HEK293 (cell line): ENCODE measurements at regions not wholly inside any gene's neighbourhood (a gene's known extent, or its start where the extent isn't known, plus 50 kb on each side); places are given as distances from the start of the nearest gene placed in this dataset.

Experiments
- CTCF ChIA-PET: fragments of 350-600 bp; formaldehyde crosslinking; extraction: SDS; loops from one replicate; lab custom pipeline; 2021; ENCODE audit warnings: antibody characterized with exemption; lab: Yijun Ruan, JAX
- POLR2A ChIA-PET: fragments of 300-600 bp; formaldehyde crosslinking; extraction: SDS; loops from one replicate; lab custom pipeline; 2020; ENCODE audit warnings: antibody characterized with exemption, inconsistent platforms; lab: Yijun Ruan, JAX
- H3K27ac ChIP-seq: fragments of 200-500 bp; sonication (Bioruptor generic); 2 replicates; pipeline ENCODE4 v1.5.1; 2014; ENCODE audit warnings: low read depth, low read length, control low read depth, inconsistent platforms; ENCODE audit errors: extremely low read depth
- H3K36me3 ChIP-seq, 2 experiments: fragments of 200-500 bp in 1 of 2; sonication (Bioruptor generic) in 1 of 2; 1 replicate in 1 of 2; 2 replicates in 1 of 2; pipeline ENCODE4 v1.5.1; 2014 to 2017; ENCODE audit warnings: inconsistent platforms in 2 of 2, low read length in 2 of 2; ENCODE audit not compliant: control insufficient read depth in 2 of 2, insufficient read depth in 1 of 2
- H3K4me1 ChIP-seq: fragments of 200-500 bp; sonication (Bioruptor generic); 2 replicates; pipeline ENCODE4 v1.5.1; 2014; ENCODE audit warnings: mild to moderate bottlenecking, low read length, inconsistent platforms; ENCODE audit not compliant: control insufficient read depth, insufficient read depth
- H3K4me3 ChIP-seq: 2 replicates; pipeline ENCODE4 v1.5.1; 2011; ENCODE audit warnings: low read depth, mild to moderate bottlenecking, control low read depth, low read length, moderate library complexity
- H3K9me3 ChIP-seq: fragments of 200-500 bp; sonication (Bioruptor generic); 2 replicates; pipeline ENCODE4 v1.5.1; 2014; ENCODE audit warnings: low read depth, low read length, inconsistent platforms; ENCODE audit not compliant: control insufficient read depth, insufficient read depth
- IKZF3 ChIP-seq: fragments of 450-650 bp; IDR thresholded peaks from 2 replicates; pipeline ENCODE4 v1.5.0; 2018; ENCODE audit warnings: missing biosample characterization, mild to moderate bottlenecking, missing genetic modification characterization, moderate library complexity
- KLF17 ChIP-seq: fragments of 450-650 bp; formaldehyde crosslinking; IDR thresholded peaks from 2 replicates; pipeline ENCODE4 v1.5.1; 2016; ENCODE audit warnings: missing biosample characterization, missing genetic modification characterization
- TCF7L2 ChIP-seq: IDR thresholded peaks from 2 replicates; pipeline ENCODE4 v1.6.1; 2011; ENCODE audit warnings: low read depth, mild to moderate bottlenecking, inconsistent platforms, low read length, moderate library complexity, borderline replicate concordance
- ZBTB44 ChIP-seq: fragments of 450-650 bp; IDR thresholded peaks from 2 replicates; pipeline ENCODE4 v1.5.1; 2018; ENCODE audit warnings: missing biosample characterization, mild to moderate bottlenecking, missing genetic modification characterization
- ZIC2 ChIP-seq: fragments of 450-650 bp; formaldehyde crosslinking; IDR thresholded peaks from 2 replicates; pipeline ENCODE4 v1.5.1; 2016; ENCODE audit warnings: missing biosample characterization, missing genetic modification characterization
- ZNF121 ChIP-seq: fragments of 450-650 bp; formaldehyde crosslinking; IDR thresholded peaks from 2 replicates; pipeline ENCODE4 v1.5.1; 2016; ENCODE audit warnings: missing biosample characterization, missing genetic modification characterization
- ZNF133 ChIP-seq: fragments of 450-650 bp; formaldehyde crosslinking; IDR thresholded peaks from 2 replicates; pipeline ENCODE4 v1.5.1; 2016; ENCODE audit warnings: missing biosample characterization, missing genetic modification characterization
- ZNF169 ChIP-seq: fragments of 450-650 bp; formaldehyde crosslinking; IDR thresholded peaks from 2 replicates; pipeline ENCODE4 v1.5.1; 2016; ENCODE audit warnings: missing biosample characterization, missing genetic modification characterization
- ZNF26 ChIP-seq: fragments of 450-650 bp; formaldehyde crosslinking; IDR thresholded peaks from 2 replicates; pipeline ENCODE4 v1.5.1; 2016; ENCODE audit warnings: missing biosample characterization, missing genetic modification characterization
- ZNF335 ChIP-seq: fragments of 450-650 bp; formaldehyde crosslinking; conservative IDR thresholded peaks from 2 replicates; pipeline ENCODE4 v1.5.1; 2016; ENCODE audit warnings: missing biosample characterization, missing genetic modification characterization
- ZNF354C ChIP-seq: fragments of 450-650 bp; formaldehyde crosslinking; IDR thresholded peaks from 2 replicates; pipeline ENCODE4 v1.5.1; 2016; ENCODE audit warnings: missing biosample characterization, missing genetic modification characterization, low read depth, borderline replicate concordance
- ZNF398 ChIP-seq: fragments of 450-650 bp; formaldehyde crosslinking; IDR thresholded peaks from 2 replicates; pipeline ENCODE4 v1.5.1; 2017; ENCODE audit warnings: missing biosample characterization, missing genetic modification characterization
- ZNF513 ChIP-seq: fragments of 450-650 bp; IDR thresholded peaks from 2 replicates; pipeline ENCODE4 v1.5.1; 2018; ENCODE audit warnings: missing biosample characterization, missing genetic modification characterization
- ZNF529 ChIP-seq: fragments of 450-650 bp; formaldehyde crosslinking; IDR thresholded peaks from 2 replicates; pipeline ENCODE4 v1.5.1; 2017; ENCODE audit warnings: missing genetic modification characterization, missing biosample characterization; ENCODE audit not compliant: insufficient replicate concordance
- ZNF664 ChIP-seq: fragments of 450-650 bp; formaldehyde crosslinking; IDR thresholded peaks from 2 replicates; pipeline ENCODE4 v1.5.1; 2016; ENCODE audit warnings: missing biosample characterization, missing genetic modification characterization
- TF ChIP-seq, protein P1 (sequence below): fragments of 450-650 bp; formaldehyde crosslinking; conservative IDR thresholded peaks from 2 replicates; pipeline ENCODE4 v1.5.1; 2016; ENCODE audit warnings: low read depth, missing biosample characterization, missing genetic modification characterization

DNA sequence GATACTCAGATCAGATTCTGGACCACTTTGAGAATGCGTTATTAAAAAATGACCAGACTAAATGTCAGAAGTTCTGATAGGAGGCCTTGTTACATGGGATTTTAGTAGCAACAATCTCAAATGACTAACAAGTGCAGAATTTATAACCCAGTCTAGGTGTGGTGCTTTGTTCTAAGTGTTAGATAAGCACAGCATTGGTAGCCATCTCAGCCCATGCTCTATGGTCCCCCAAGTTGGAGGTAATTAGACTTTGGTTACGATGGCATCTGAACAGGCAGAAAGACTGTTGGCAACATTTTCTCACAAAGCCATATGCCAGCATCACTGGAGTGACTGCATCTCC lies 140.4 kb upstream of the RPS23 start (continued):
- no peak for TF ChIP-seq ZNF26 (tag by site-specific recombination)
- no peak for TF ChIP-seq ZNF664 (tag by site-specific recombination)

DNA sequence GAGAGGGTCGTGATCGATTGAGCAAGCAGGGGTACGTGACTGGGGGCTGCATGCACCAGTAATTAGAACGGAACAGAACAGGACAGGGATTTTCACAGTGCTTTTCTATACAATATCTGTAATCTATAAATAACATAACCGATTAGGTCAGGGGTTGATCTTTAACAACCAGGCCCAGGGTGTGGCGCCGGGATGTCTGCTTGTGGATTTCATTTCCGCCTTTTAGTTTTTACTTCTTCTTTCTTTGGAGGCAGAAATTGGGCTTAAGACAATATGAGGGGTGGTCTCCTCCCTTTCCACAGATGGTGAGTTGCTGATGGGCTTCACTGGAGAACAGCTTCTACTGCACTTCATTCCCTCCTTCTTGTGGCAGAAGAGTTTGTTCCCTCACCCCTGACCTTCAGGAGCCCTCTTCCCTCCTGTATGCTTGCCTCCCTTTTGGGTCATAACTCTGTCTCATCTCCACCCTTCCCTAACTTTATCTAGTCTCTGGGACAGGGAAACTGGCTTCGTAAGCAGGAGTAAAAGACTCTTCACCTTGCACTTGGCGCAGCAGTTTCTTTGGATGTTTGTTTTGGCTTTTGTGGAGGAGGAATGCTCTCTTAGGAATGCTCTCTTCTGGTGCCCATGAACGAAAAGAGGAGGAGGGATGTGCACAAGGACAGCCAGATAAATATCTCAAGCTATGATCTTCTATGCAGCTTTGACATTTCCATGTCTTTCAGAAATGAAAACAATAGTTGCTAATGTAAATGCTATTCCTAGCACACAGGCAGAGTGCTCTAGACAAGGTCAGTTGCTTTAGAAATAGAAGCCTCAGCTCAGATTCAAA lies 139.8 kb upstream of the RPS23 start:
- no peak overlapping the region for H3K27ac ChIP-seq
- POLR2A ChIA-PET: no interaction called here
- CTCF ChIA-PET: no interaction called here

DNA sequence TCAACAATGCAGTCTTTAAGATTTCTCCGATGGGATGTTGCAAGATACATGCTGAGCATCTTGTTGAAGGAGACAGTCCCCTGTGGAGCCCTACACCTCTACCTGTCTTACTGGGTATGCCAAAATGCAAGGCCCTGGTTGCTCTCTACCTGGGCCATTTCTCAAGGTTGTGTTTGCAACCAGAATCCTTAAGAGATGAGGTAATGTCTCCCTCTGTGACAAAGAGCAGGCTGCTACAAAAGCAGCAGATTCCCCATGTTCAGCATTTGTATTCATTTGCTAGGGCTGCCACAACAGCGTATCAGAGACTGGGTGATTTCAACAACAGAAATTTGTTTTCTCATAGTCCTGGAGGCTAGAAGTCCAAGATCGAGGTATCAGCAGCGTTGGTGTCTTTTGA lies 138.4 kb upstream of the RPS23 start:
- POLR2A ChIA-PET: no interaction called here
- no peaks in the 10 kb centered on the region for H3K9me3 ChIP-seq
- H3K4me1 ChIP-seq: no peaks in the 10 kb centered on the region
- no peak overlapping the region for H3K27ac ChIP-seq
- H3K36me3 ChIP-seq: no peaks in the 10 kb centered on the region
- H3K4me3 ChIP-seq: no peak overlapping the region
- CTCF ChIA-PET: no interaction called here
- TF ChIP-seq, protein P1, sequence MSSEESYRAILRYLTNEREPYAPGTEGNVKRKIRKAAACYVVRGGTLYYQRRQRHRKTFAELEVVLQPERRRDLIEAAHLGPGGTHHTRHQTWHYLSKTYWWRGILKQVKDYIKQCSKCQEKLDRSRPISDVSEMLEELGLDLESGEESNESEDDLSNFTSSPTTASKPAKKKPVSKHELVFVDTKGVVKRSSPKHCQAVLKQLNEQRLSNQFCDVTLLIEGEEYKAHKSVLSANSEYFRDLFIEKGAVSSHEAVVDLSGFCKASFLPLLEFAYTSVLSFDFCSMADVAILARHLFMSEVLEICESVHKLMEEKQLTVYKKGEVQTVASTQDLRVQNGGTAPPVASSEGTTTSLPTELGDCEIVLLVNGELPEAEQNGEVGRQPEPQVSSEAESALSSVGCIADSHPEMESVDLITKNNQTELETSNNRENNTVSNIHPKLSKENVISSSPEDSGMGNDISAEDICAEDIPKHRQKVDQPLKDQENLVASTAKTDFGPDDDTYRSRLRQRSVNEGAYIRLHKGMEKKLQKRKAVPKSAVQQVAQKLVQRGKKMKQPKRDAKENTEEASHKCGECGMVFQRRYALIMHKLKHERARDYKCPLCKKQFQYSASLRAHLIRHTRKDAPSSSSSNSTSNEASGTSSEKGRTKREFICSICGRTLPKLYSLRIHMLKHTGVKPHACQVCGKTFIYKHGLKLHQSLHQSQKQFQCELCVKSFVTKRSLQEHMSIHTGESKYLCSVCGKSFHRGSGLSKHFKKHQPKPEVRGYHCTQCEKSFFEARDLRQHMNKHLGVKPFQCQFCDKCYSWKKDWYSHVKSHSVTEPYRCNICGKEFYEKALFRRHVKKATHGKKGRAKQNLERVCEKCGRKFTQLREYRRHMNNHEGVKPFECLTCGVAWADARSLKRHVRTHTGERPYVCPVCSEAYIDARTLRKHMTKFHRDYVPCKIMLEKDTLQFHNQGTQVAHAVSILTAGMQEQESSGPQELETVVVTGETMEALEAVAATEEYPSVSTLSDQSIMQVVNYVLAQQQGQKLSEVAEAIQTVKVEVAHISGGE (tag by site-specific recombination): no peak
- TF ChIP-seq ZNF513 (tag by site-specific recombination) (no peak), IKZF3 (no peak), TCF7L2 (no peak), ZNF335 (no peak), ZNF121 (tag by site-specific recombination) (no peak), ZBTB44 (no peak), ZNF133 (tag by site-specific recombination) (no peak), ZNF169 (tag by site-specific recombination) (no peak)

More for the DNA sequence above, 139.8 kb upstream of the RPS23 start:
- Histone ChIP-seq H3K9me3 (no peaks in the 10 kb centered on the region), H3K36me3 (no peaks in the 10 kb centered on the region), H3K4me3 (no peak overlapping the region), H3K4me1 (no peaks in the 10 kb centered on the region)
- no peak for TF ChIP-seq ZIC2 (tag by site-specific recombination)
- no peak for TF ChIP-seq ZNF398 (tag by site-specific recombination)
- TF ChIP-seq KLF17: no peak
- TF ChIP-seq ZNF529 (tag by site-specific recombination): no peak
- TF ChIP-seq ZNF354C: no peak
